CD4-positive, alpha-beta T cell (primary cell): ENCODE measurements at regions not wholly inside any gene's neighbourhood (a gene's known extent, or its start where the extent isn't known, plus 50 kb on each side); places are given as distances from the start of the nearest gene placed in this dataset.

Experiments used
- ATAC-seq: fragments of 200-7000 bp; cut with Tn5 transposase; one replicate; pipeline ENCODE4 v1.10.0; 2022; ENCODE audit warnings: mild to moderate bottlenecking; ENCODE audit not compliant: poor library complexity
- CTCF ChIA-PET: fragments of 350-600 bp; sonication (Branson Sonifier 250); formaldehyde crosslinking; loops from one replicate; lab custom pipeline; 2021; ENCODE audit warnings: antibody characterized with exemption, inconsistent platforms; lab: Charles Lee
- POLR2A ChIA-PET: fragments of 350-600 bp; sonication (Branson Sonifier 250); formaldehyde crosslinking; loops from one replicate; lab custom pipeline; 2021; ENCODE audit warnings: antibody characterized with exemption, inconsistent platforms; lab: Charles Lee
- DNase-seq, 14 experiments: peaks; one replicate each; pipeline ENCODE4 v3.0.0-alpha.2; 2013 to 2020; ENCODE audit warnings: mixed read lengths in 2 of 14
- H3K27ac ChIP-seq, 2 donors: one replicate each; pipeline versions ENCODE4 v1.5.1 to v1.7.0; 2013; ENCODE audit warnings: low read length in 2 of 2, low read depth in 1 of 2, mild to moderate bottlenecking in 1 of 2
- H3K27me3 ChIP-seq, 2 experiments: 1 replicate in 1 of 2; 2 replicates in 1 of 2; pipeline versions ENCODE4 v1.6.1 to v1.7.0; 2013; ENCODE audit warnings: low read length in 2 of 2, control low read depth in 1 of 2, mild to moderate bottlenecking in 1 of 2, moderate library complexity in 1 of 2; ENCODE audit not compliant: insufficient read depth in 2 of 2, control insufficient read depth in 1 of 2
- H3K36me3 ChIP-seq: one replicate; pipeline ENCODE4 v1.6.1; 2013; ENCODE audit warnings: low read length, control low read depth; ENCODE audit not compliant: insufficient read depth
- H3K4me1 ChIP-seq: one replicate; pipeline ENCODE4 v1.6.1; 2013; ENCODE audit warnings: low read length, control low read depth; ENCODE audit not compliant: insufficient read depth
- H3K4me3 ChIP-seq: one replicate; pipeline ENCODE4 v1.5.1; 2013; ENCODE audit warnings: mild to moderate bottlenecking, low read length, moderate library complexity
- H3K9me3 ChIP-seq, 2 experiments: 1 replicate in 1 of 2; 2 replicates in 1 of 2; pipeline versions ENCODE4 v1.6.1 to v1.7.0; 2013; ENCODE audit warnings: low read length in 2 of 2, mild to moderate bottlenecking in 2 of 2, control low read depth in 1 of 2, moderate library complexity in 1 of 2; ENCODE audit not compliant: control insufficient read depth in 1 of 2, insufficient read depth in 1 of 2
- H3K27ac Mint-ChIP-seq: one replicate; pipeline ENCODE4 v1.8.0; 2020; ENCODE audit warnings: mixed read lengths
- H3K27me3 Mint-ChIP-seq: one replicate; pipeline ENCODE4 v1.8.0; 2021; ENCODE audit warnings: mixed read lengths
- H3K36me3 Mint-ChIP-seq: one replicate; pipeline ENCODE4 v1.8.0; 2021; ENCODE audit warnings: low read depth, mixed read lengths
- H3K4me1 Mint-ChIP-seq: one replicate; pipeline ENCODE4 v1.8.0; 2021; ENCODE audit warnings: low read depth, mixed read lengths
- H3K4me3 Mint-ChIP-seq: one replicate; pipeline ENCODE4 v1.8.0; 2020; ENCODE audit warnings: mild to moderate bottlenecking, mixed read lengths
- H3K9me3 Mint-ChIP-seq: one replicate; pipeline ENCODE4 v1.8.0; 2020; ENCODE audit warnings: mixed read lengths
- CTCF ChIP-seq: fragments of 200-600 bp; IDR thresholded peaks from one replicate; pipeline ENCODE4 v1.8.0; 2022; ENCODE audit warnings: antibody characterized with exemption, mild to moderate bottlenecking
- intact Hi-C, 2 experiments: fragments of 100-400 bp; cut with DNase I in 1 of 2; cut with micrococcal nuclease in 1 of 2; formaldehyde crosslinking; loops; one replicate each; pipeline versions ENCODE4 v1.15.1 to v1.9.0; 2023 to 2025; cut with DNase I, micrococcal nuclease

GRCh38 chr20:7159903-7160302 is 392.4 kb downstream of the BMP2 start:
- no peaks in the 10 kb centered on the region for H3K27me3 ChIP-seq
- ChIA-PET POLR2A (no interaction called here), CTCF (no interaction called here)
- no peaks in the 10 kb centered on the region for H3K4me1 ChIP-seq
- no peak overlapping the region for H3K27ac ChIP-seq
- no peak for DNase-seq
- ATAC-seq = no peak
- Mint-ChIP-seq H3K9me3 (peaks cover 10% of the 10 kb centered on the region), H3K4me1 (no peaks in the 10 kb centered on the region), H3K36me3 (no peaks in the 10 kb centered on the region), H3K27me3 (no peaks in the 10 kb centered on the region), H3K4me3 (no peak overlapping the region), H3K27ac (no peak overlapping the region)
- no peaks in the 10 kb centered on the region for H3K36me3 ChIP-seq
- H3K4me3 ChIP-seq = no peak overlapping the region
- TF ChIP-seq CTCF = no peak
- H3K9me3 ChIP-seq = peaks cover 0 to 8% of the 10 kb centered on the region in 2 experiments
- intact Hi-C loops = no loop called here

GRCh38 chr20:7161690-7162089 is 394.2 kb downstream of the BMP2 start:
- H3K27me3 ChIP-seq = no peaks in the 10 kb centered on the region
- no peaks in the 10 kb centered on the region for H3K36me3 Mint-ChIP-seq
- H3K4me1 Mint-ChIP-seq = no peaks in the 10 kb centered on the region
- no peak for DNase-seq
- H3K9me3 Mint-ChIP-seq = peaks cover 10% of the 10 kb centered on the region
- ChIA-PET POLR2A (no interaction called here), CTCF (no interaction called here)
- H3K27me3 Mint-ChIP-seq = no peaks in the 10 kb centered on the region
- intact Hi-C loops = no loop called here
- TF ChIP-seq CTCF = no peak
- no peaks in the 10 kb centered on the region for H3K36me3 ChIP-seq
- no peaks in the 10 kb centered on the region for H3K4me1 ChIP-seq
- H3K4me3 Mint-ChIP-seq = no peak overlapping the region
- no peak for ATAC-seq
- no peak overlapping the region for H3K27ac Mint-ChIP-seq
- H3K4me3 ChIP-seq = no peak overlapping the region
- no peak overlapping the region for H3K27ac ChIP-seq
- H3K9me3 ChIP-seq = peaks cover 0 to 12% of the 10 kb centered on the region in 2 experiments

- H3K27me3 ChIP-seq = no peaks in the 10 kb centered on the region
- intact Hi-C loops = no loop called here
- POLR2A ChIA-PET = no interaction called here
- Mint-ChIP-seq H3K4me1 (no peaks in the 10 kb centered on the region), H3K4me3 (no peak overlapping the region), H3K9me3 (peaks cover 2% of the 10 kb centered on the region), H3K36me3 (no peaks in the 10 kb centered on the region), H3K27me3 (no peaks in the 10 kb centered on the region), H3K27ac (no peak overlapping the region)
- H3K9me3 ChIP-seq = peaks cover 5 to 6% of the 10 kb centered on the region in 2 experiments
- no peaks in the 10 kb centered on the region for H3K4me1 ChIP-seq
- no peaks in the 10 kb centered on the region for H3K36me3 ChIP-seq
- no peak for TF ChIP-seq CTCF
- CTCF ChIA-PET = no interaction called here
- no peak overlapping the region for H3K4me3 ChIP-seq
- ATAC-seq = no peak
- no peak overlapping the region for H3K27ac ChIP-seq
- no peak for DNase-seq
Measured at GRCh38 chr20:7171911-7172310, 404.4 kb downstream of the BMP2 start.
